ENCODE measurements at regions not wholly inside any gene's neighbourhood (a gene's known extent, or its start where the extent isn't known, plus 50 kb on each side); places are given as distances from the start of the nearest gene placed in this dataset.

- TF ChIP-seq ZNF274 (IDR thresholded peaks at IDR 0.05; ENCODE audit: low read depth, low read length) (no peak), YY1 (IDR thresholded peaks at IDR 0.05; ENCODE audit: insufficient read depth, insufficient read length) (no peak)
Measured at GRCh38 chr1:200337831-200338230, 72.0 kb downstream of the ZNF281 start.
